HG03064 (cell line): ENCODE measurements at regions not wholly inside any gene's neighbourhood (a gene's known extent, or its start where the extent isn't known, plus 50 kb on each side); places are given as distances from the start of the nearest gene placed in this dataset.
"Not testable (repeated sequence)": the region's sequence is repeated elsewhere in the genome, so short reads cannot be mapped to it uniquely, and the experiment has no call there.

Source experiments
- ATAC-seq: cut with Tn5 transposase; IDR thresholded peaks from one replicate; pipeline ENCODE4 v1.9.1; 2021; ENCODE audit warnings: low read depth; ENCODE audit not compliant: unreplicated experiment

DNA sequence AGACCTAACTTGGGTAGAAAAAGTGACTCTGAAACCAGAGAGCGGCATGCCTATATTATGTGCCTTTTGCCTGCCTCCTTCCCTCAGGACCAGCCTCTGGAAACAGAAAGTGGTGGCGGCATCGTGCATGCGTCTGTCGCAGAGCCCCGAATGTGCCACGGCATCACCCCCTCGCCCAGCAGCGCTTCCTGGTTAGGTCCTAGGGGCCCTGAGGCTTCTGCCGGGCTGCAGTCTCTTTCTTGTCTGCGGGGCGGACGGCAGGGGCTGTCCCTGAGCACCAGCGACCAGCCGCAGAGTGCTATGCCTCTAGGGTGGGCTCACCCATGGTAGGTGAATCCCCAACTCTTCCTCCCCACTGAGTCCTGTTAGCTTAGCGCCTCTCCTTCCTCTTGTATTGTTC lies 68.7 kb downstream of the VSIG4 start:
- no peak for ATAC-seq

- not testable (repeated sequence) for ATAC-seq
Observed at GRCh38 chrX:65967159-65967558, 72.7 kb downstream of the VSIG4 start.

GRCh38 chrX:65961714-65962113 lies 78.2 kb downstream of the VSIG4 start:
- no peak for ATAC-seq

- ATAC-seq, result no peak
Observed at GRCh38 chrX:65948103-65948502, 91.8 kb downstream of the VSIG4 start.

DNA sequence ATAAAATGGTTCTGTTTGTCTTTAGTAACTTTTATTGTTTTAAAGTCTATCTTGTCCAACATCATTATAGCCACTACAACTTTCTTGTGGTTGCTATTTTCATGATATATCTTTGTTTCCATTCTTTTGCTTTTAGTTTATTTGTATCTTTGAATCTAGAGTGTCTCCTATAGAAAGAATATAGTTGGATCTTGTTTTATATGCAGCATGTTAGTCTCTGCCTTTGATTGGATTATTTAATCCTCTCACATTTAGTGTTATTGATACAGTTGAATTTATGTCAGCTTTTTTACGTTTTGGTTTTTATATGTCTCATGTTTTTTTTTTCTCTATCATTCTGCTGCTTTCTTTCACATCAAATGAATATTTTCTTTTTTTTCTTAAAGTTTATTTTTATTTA lies 98.1 kb downstream of the VSIG4 start:
- no peak for ATAC-seq

- ATAC-seq, result no peak
Observed at GRCh38 chrX:65933085-65933589, 106.7 kb downstream of the VSIG4 start.

GRCh38 chrX:65932173-65933084 lies 107.5 kb downstream of the VSIG4 start:
- ATAC-seq, result no peak

DNA sequence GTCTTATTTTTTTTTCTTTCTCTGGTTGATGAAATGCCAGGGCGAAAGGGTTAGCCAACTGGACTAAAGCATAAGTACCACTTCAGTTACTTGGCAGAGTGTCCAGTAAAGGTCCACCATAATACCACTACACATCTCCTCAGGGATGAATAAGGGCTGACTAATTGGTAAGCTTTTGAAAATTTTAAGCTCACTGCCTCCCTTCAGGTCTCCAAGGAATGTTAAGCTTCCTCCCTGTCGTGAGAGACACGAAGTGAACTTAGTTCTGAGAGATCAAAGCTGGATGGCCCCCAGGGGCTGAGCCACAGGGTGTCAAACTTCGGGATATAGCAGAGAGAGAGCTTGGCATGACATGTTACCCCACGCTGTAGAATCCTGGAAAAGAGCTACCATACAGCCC lies 111.4 kb downstream of the VSIG4 start:
- ATAC-seq, result no peak

GRCh38 chrX:65927386-65927785 lies 112.5 kb downstream of the VSIG4 start:
- not testable (repeated sequence) for ATAC-seq

DNA sequence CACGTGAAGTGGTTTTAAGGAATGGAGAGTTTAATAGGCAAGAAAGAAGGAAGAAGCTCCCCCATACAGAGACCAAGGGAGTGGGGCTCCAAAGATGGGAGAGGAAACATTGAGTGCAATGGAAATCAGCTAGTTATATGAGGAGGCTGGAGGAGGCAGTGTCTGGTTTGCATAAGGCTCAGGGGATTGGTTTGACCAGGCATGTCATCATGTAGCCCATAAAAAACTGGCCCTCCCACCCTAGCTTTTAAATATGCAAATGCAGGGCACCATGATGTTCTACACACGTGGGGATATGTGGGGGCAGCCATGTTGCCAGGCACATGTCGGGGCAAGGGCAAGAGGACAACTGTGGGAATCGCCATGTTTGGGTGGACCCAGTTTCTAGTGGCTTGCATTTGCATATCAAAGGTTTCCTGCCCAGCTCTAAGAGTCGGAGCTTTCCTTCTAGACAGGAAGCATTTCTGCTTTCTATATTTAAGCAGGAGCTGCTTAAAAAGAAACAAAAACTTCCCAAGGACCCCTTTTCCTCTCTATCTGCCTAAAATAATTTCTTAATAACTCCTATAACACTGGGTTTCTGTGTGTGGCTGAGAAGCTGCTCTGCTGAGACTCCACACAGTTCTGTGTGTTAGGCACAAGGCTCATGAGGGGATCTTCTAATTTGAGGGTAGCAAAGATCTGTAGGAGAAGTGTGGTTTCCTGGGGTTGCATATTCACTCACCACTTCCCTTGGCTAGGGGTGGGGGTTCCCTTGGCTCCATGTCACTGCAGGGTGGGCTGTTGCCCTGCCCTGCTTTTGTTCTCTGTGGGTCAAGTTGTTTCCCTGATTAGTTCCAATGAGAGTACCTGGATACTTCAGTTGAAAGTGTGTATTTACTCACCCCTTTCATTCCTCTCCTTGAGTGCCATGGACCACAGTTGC lies 113.5 kb downstream of the VSIG4 start:
- peak; percentile 79 for ATAC-seq

- no peak for ATAC-seq
Observed at GRCh38 chrX:65925592-65925991, 114.3 kb downstream of the VSIG4 start.

GRCh38 chrX:65925005-65925404 lies 114.9 kb downstream of the VSIG4 start:
- ATAC-seq, result no peak

- no peak for ATAC-seq
Observed at GRCh38 chrX:65921363-65921762, 118.5 kb downstream of the VSIG4 start.

DNA sequence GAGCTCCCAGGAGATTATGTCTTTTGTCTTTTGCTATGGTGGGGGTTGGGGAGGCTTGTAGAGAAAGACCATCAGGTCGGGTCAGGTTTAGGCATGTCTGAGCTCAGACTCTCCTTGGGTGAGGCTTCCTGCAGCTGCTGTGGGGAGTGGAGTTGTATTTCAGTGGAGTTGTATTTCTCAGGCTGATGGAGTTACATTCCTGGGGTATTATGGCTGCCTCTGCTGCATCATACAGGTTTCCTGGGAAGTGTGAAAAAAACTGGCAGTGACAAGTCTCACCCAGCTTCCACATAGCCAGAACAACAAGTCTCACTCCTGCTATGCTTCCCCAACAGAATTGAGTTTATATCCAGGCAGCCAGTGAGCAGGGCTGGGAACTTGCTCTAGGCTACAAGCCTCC lies 119.3 kb downstream of the VSIG4 start:
- ATAC-seq, result no peak

- ATAC-seq, result no peak
Observed at GRCh38 chrX:65910899-65911298, 129.0 kb downstream of the VSIG4 start.

GRCh38 chrX:65903750-65904149 lies 136.1 kb downstream of the VSIG4 start:
- no peak for ATAC-seq

DNA sequence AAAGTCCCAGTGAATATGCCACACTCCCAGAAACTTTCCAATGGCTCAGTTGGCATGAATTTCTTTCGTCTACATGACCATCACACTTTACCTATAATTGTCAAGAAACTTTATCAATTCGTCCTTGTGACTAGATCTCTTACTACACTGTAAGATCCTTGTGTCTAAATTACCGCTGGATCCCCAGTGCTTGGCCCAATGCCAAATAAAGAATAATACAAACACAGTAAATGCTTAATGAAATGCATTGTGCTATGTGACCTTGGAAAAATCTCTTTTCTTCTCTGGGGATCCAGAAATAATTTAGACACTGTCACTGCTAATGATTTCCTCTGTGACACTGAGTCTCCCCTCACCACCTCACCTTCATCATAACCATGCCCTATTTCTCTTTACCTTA lies 137.9 kb downstream of the VSIG4 start:
- no peak for ATAC-seq

- ATAC-seq, result no peak
Observed at GRCh38 chrX:65900850-65901844, 138.7 kb downstream of the VSIG4 start.

DNA sequence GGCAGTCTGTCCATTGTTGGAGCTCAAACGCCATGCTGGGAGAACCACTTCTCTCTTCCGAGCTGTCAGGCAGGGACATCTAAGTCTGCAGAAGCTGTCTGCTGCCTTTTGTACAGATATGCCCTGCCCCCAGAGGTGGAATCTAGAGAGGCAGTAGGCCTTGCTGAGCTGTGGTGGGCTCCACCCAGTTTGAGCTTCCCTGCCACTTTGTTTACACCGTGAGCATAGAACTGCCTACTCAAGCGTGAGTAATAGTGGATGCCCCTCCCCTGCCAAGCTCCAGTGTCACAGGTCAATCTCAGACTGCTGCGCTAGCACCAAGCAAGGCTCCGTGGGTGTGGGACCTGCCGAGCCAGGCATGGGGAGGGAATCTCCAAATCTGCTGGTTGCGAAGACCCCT lies 145.7 kb downstream of the VSIG4 start:
- no peak for ATAC-seq

DNA sequence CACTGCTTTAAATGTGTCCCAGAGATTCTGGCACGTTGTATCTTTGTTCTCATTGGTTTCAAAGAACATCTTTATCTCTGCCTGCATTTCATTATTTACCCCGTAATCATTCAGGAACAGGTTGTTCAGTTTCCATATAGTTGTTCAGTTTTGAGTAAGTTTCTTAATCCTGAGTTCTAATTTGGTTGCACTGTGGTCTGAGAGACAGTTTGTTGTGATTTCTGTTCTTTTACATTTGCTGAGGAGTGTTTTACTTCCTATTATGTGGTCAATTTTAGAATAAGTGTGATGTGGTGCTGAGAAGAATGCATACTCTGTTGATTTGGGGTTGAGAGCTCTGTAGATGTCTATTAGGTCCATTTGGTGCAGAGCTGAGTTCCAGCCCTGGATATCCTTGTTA lies 148.1 kb downstream of the VSIG4 start:
- not testable (repeated sequence) for ATAC-seq
